Hepatocyte (in vitro differentiated cells): ENCODE measurements at regions not wholly inside any gene's neighbourhood (a gene's known extent, or its start where the extent isn't known, plus 50 kb on each side); places are given as distances from the start of the nearest gene placed in this dataset.

ENCODE experiments used
- DNase-seq: peaks from one replicate; pipeline ENCODE4 v3.0.0-alpha.2; 2016; ENCODE audit warnings: low spot score
- H2AFZ ChIP-seq: fragments of 200-600 bp; sonication (generic); 2 replicates; pipeline ENCODE4 v1.6.0; 2016; ENCODE audit warnings: antibody characterized with exemption, mild to moderate bottlenecking
- H3K27ac ChIP-seq: fragments of 200-600 bp; sonication (generic); 2 replicates; pipeline ENCODE4 v1.5.1; 2016; ENCODE audit warnings: mild to moderate bottlenecking
- H3K27me3 ChIP-seq: fragments of 200-600 bp; sonication (generic); 2 replicates; pipeline ENCODE4 v1.6.1; 2016
- H3K36me3 ChIP-seq: fragments of 200-600 bp; sonication (generic); replicated peaks from 2 replicates; pipeline ENCODE4 v1.5.1; 2016; ENCODE audit warnings: low read depth; ENCODE audit not compliant: insufficient read depth
- H3K4me1 ChIP-seq: fragments of 200-600 bp; sonication (generic); 2 replicates; pipeline ENCODE4 v1.5.1; 2016; ENCODE audit warnings: mild to moderate bottlenecking, moderate library complexity; ENCODE audit not compliant: insufficient read depth
- H3K4me2 ChIP-seq: fragments of 200-600 bp; sonication (generic); 2 replicates; pipeline ENCODE4 v1.6.0; 2016
- H3K4me3 ChIP-seq: fragments of 200-600 bp; sonication (generic); 2 replicates; pipeline ENCODE4 v1.5.1; 2016; ENCODE audit warnings: mild to moderate bottlenecking
- H3K79me2 ChIP-seq: fragments of 200-600 bp; sonication (generic); 2 replicates; pipeline ENCODE4 v1.6.0; 2017; ENCODE audit warnings: mild to moderate bottlenecking
- H3K9me2 ChIP-seq: fragments of 200-600 bp; sonication (generic); replicated peaks from 2 replicates; pipeline ENCODE4 v1.6.0; 2017; ENCODE audit warnings: mild to moderate bottlenecking; ENCODE audit not compliant: insufficient read depth
- H3K9me3 ChIP-seq: fragments of 200-600 bp; sonication (generic); 2 replicates; pipeline ENCODE4 v1.5.1; 2016; ENCODE audit warnings: low read depth, mild to moderate bottlenecking
- H4K20me1 ChIP-seq: fragments of 200-600 bp; sonication (generic); 2 replicates; pipeline ENCODE4 v1.6.0; 2016; ENCODE audit warnings: mild to moderate bottlenecking; ENCODE audit not compliant: insufficient read depth, poor library complexity, severe bottlenecking
- EZH2 ChIP-seq: fragments of 200-600 bp; sonication (generic); IDR thresholded peaks from 2 replicates; pipeline ENCODE4 v1.6.1; 2016; ENCODE audit warnings: antibody characterized with exemption, mild to moderate bottlenecking, borderline replicate concordance
- EZH2phosphoT487 ChIP-seq: fragments of 200-600 bp; sonication (generic); IDR thresholded peaks from one replicate; pipeline ENCODE4 v1.6.1; 2018; ENCODE audit warnings: antibody characterized with exemption, mild to moderate bottlenecking, low read depth, moderate library complexity; ENCODE audit not compliant: unreplicated experiment, severe bottlenecking
- WGBS: methylation state at CpG from one replicate; pipeline ENCODE4 v1.1.6; 2016; ENCODE audit warnings: low lambda C conversion rate; ENCODE audit errors: missing lambda C conversion rate; 5-methylcytosine and 5-hydroxymethylcytosine counted together
- TF ChIP-seq, protein P1 (sequence below): fragments of 200-600 bp; sonication (generic); IDR thresholded peaks from 2 replicates; pipeline ENCODE4 v1.5.1; 2016; ENCODE audit warnings: antibody characterized with exemption, mild to moderate bottlenecking; ENCODE audit not compliant: poor library complexity

- H3K36me3 ChIP-seq, result no peaks in the 10 kb centered on the region
- peaks cover 4% of the 10 kb centered on the region for H3K4me1 ChIP-seq
- peak overlapping the region; percentile 11 for H3K27ac ChIP-seq
- no peaks in the 10 kb centered on the region for H3K9me3 ChIP-seq
- H4K20me1 ChIP-seq, result no peaks in the 10 kb centered on the region
- no peaks in the 10 kb centered on the region for H3K9me2 ChIP-seq
- TF ChIP-seq EZH2 (no peak), EZH2phosphoT487 (no peak)
- TF ChIP-seq, protein P1, sequence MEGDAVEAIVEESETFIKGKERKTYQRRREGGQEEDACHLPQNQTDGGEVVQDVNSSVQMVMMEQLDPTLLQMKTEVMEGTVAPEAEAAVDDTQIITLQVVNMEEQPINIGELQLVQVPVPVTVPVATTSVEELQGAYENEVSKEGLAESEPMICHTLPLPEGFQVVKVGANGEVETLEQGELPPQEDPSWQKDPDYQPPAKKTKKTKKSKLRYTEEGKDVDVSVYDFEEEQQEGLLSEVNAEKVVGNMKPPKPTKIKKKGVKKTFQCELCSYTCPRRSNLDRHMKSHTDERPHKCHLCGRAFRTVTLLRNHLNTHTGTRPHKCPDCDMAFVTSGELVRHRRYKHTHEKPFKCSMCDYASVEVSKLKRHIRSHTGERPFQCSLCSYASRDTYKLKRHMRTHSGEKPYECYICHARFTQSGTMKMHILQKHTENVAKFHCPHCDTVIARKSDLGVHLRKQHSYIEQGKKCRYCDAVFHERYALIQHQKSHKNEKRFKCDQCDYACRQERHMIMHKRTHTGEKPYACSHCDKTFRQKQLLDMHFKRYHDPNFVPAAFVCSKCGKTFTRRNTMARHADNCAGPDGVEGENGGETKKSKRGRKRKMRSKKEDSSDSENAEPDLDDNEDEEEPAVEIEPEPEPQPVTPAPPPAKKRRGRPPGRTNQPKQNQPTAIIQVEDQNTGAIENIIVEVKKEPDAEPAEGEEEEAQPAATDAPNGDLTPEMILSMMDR, result no peak
- no peaks in the 10 kb centered on the region for H3K27me3 ChIP-seq
- H3K4me3 ChIP-seq, result no peak overlapping the region
- DNase-seq, result no peak
- H3K4me2 ChIP-seq, result no peak overlapping the region
- 90% methylated on average over 2 of the region's 2 CpGs for WGBS
- no peak overlapping the region for H2AFZ ChIP-seq
- no peaks in the 10 kb centered on the region for H3K79me2 ChIP-seq
Observed at GRCh38 chr10:93254180-93254853, 180.6 kb downstream of the CYP26A1 start.

GRCh38 chr10:93255546-93255945 is 181.9 kb downstream of the CYP26A1 start:
- peaks cover 4% of the 10 kb centered on the region for H3K4me1 ChIP-seq
- 96% methylated on average over 1 of the region's 1 CpG for whole genome bisulfite sequencing
- H3K9me3 ChIP-seq, result no peaks in the 10 kb centered on the region
- no peak for TF ChIP-seq EZH2phosphoT487
- TF ChIP-seq, protein P1, result no peak
- no peak for TF ChIP-seq EZH2
- H3K36me3 ChIP-seq, result no peaks in the 10 kb centered on the region
- no peak overlapping the region for H2AFZ ChIP-seq
- no peaks in the 10 kb centered on the region for H3K9me2 ChIP-seq
- no peak overlapping the region for H3K4me2 ChIP-seq
- H3K4me3 ChIP-seq, result no peak overlapping the region
- H4K20me1 ChIP-seq, result no peaks in the 10 kb centered on the region
- H3K79me2 ChIP-seq, result no peaks in the 10 kb centered on the region
- DNase-seq, result no peak
- H3K27ac ChIP-seq, result no peak overlapping the region
- H3K27me3 ChIP-seq, result no peaks in the 10 kb centered on the region
